IMR-90 (cell line): ENCODE measurements at regions not wholly inside any gene's neighbourhood (a gene's known extent, or its start where the extent isn't known, plus 50 kb on each side); places are given as distances from the start of the nearest gene placed in this dataset.

Source experiments
- ATAC-seq: fragments of 200-7000 bp; cut with Tn5 transposase; 2 replicates; pipeline ENCODE4 v1.9.1; 2020; ENCODE audit warnings: low read depth, mild to moderate bottlenecking, moderate library complexity
- BruUV-seq: library from RNA; stranded (reverse); fragments of 400-500 nt; replicated peaks from 2 replicates; lab custom pipeline; 2021; lab: Mats Ljungman, UMichigan
- CTCF ChIA-PET: fragments of 300-600 bp; formaldehyde crosslinking; extraction: SDS; loops from one replicate; lab custom pipeline; 2021; ENCODE audit warnings: antibody characterized with exemption; lab: Yijun Ruan, JAX
- POLR2A ChIA-PET: fragments of 300-600 bp; sonication (Branson Sonifier 250); formaldehyde crosslinking; loops from one replicate; lab custom pipeline; 2022; ENCODE audit warnings: antibody characterized with exemption; ENCODE audit not compliant: unreplicated experiment; lab: Charles Lee
- DNase-seq: peaks from one replicate; pipeline ENCODE4 v3.0.0; 2013
- H2AFZ ChIP-seq: replicated peaks from 2 replicates; pipeline ENCODE3; 2013; ENCODE audit warnings: low read length, mild to moderate bottlenecking; ENCODE audit not compliant: poor library complexity
- H2AK5ac ChIP-seq: 2 replicates; pipeline ENCODE4 v1.6.1; 2013; ENCODE audit warnings: low read depth, low read length, inconsistent platforms
- H2AK9ac ChIP-seq: replicated peaks from 2 replicates; pipeline ENCODE3; 2013; ENCODE audit warnings: mild to moderate bottlenecking, low read depth, low read length, moderate library complexity; ENCODE audit not compliant: poor library complexity
- H2BK120ac ChIP-seq: 2 replicates; pipeline ENCODE4 v1.6.1; 2013; ENCODE audit warnings: low read depth, low read length, inconsistent platforms
- H2BK15ac ChIP-seq: 3 replicates; pipeline ENCODE4 v1.6.1; 2013; ENCODE audit warnings: low read depth, low read length, inconsistent platforms
- H2BK20ac ChIP-seq: 2 replicates; pipeline ENCODE4 v1.6.1; 2013; ENCODE audit warnings: low read depth, mild to moderate bottlenecking, inconsistent platforms, low read length, moderate library complexity
- H2BK5ac ChIP-seq: 2 replicates; pipeline ENCODE4 v1.6.1; 2013; ENCODE audit warnings: mild to moderate bottlenecking, low read depth, low read length, inconsistent platforms; ENCODE audit not compliant: poor library complexity, severe bottlenecking
- H3K14ac ChIP-seq: replicated peaks from 2 replicates; pipeline ENCODE4 v1.6.1; 2013; ENCODE audit warnings: low read depth, low read length, inconsistent platforms
- H3K18ac ChIP-seq: 2 replicates; pipeline ENCODE4 v1.6.1; 2013; ENCODE audit warnings: low read depth, low read length, control low read depth
- H3K23ac ChIP-seq: 2 replicates; pipeline ENCODE4 v1.6.1; 2013; ENCODE audit warnings: low read depth, low read length, inconsistent platforms
- H3K27ac ChIP-seq: 2 replicates; pipeline ENCODE4 v1.5.1; 2013; ENCODE audit warnings: mild to moderate bottlenecking, control low read depth, low read length; ENCODE audit not compliant: insufficient read depth
- H3K27me3 ChIP-seq: 2 replicates; pipeline ENCODE4 v1.6.1; 2013; ENCODE audit warnings: low read length; ENCODE audit not compliant: control insufficient read depth, insufficient read depth
- H3K36me3 ChIP-seq: 2 replicates; pipeline ENCODE4 v1.6.1; 2013; ENCODE audit warnings: low read length, mixed read lengths; ENCODE audit not compliant: control insufficient read depth, insufficient read depth
- H3K4ac ChIP-seq: 2 replicates; pipeline ENCODE4 v1.6.1; 2013; ENCODE audit warnings: low read depth, low read length, inconsistent platforms
- H3K4me1 ChIP-seq: 2 replicates; pipeline ENCODE4 v1.6.1; 2013; ENCODE audit warnings: low read length, mixed read lengths; ENCODE audit not compliant: control insufficient read depth, insufficient read depth
- H3K4me2 ChIP-seq: 2 replicates; pipeline ENCODE4 v1.6.1; 2013; ENCODE audit warnings: low read depth, mild to moderate bottlenecking, control low read depth, low read length, moderate library complexity
- H3K4me3 ChIP-seq: 2 replicates; pipeline ENCODE4 v1.5.1; 2013; ENCODE audit warnings: low read depth, mild to moderate bottlenecking, control low read depth, low read length, moderate library complexity; ENCODE audit not compliant: insufficient read depth
- H3K56ac ChIP-seq: 2 replicates; pipeline ENCODE4 v1.6.1; 2013; ENCODE audit warnings: low read length, inconsistent platforms; ENCODE audit not compliant: insufficient read depth; ENCODE audit errors: extremely low read depth
- H3K79me1 ChIP-seq, 2 experiments: 2 replicates each; pipeline ENCODE4 v1.6.1; 2013; ENCODE audit warnings: low read length in 2 of 2, inconsistent platforms in 1 of 2, low read depth in 1 of 2
- H3K9ac ChIP-seq: 2 replicates; pipeline ENCODE4 v1.6.1; 2013; ENCODE audit warnings: low read depth, low read length, control low read depth
- H3K9me1 ChIP-seq: 2 replicates; pipeline ENCODE4 v1.6.1; 2013; ENCODE audit warnings: low read length, inconsistent platforms; ENCODE audit not compliant: insufficient read depth
- H3K9me3 ChIP-seq: 2 replicates; pipeline ENCODE4 v1.6.1; 2013; ENCODE audit warnings: low read length; ENCODE audit not compliant: control insufficient read depth, insufficient read depth
- H4K20me1 ChIP-seq: 2 replicates; pipeline ENCODE4 v1.6.1; 2013; ENCODE audit warnings: low read length, inconsistent platforms; ENCODE audit not compliant: insufficient read depth
- H4K5ac ChIP-seq: 2 replicates; pipeline ENCODE4 v1.6.1; 2013; ENCODE audit warnings: mild to moderate bottlenecking, low read depth, low read length, control low read depth
- H4K8ac ChIP-seq, 2 experiments: 2 replicates each; pipeline ENCODE4 v1.6.1; 2013; ENCODE audit warnings: low read depth in 2 of 2, low read length in 2 of 2, control low read depth in 1 of 2, inconsistent platforms in 1 of 2
- H4K91ac ChIP-seq: 2 replicates; pipeline ENCODE4 v1.6.1; 2013; ENCODE audit warnings: low read depth, low read length, inconsistent platforms; ENCODE audit not compliant: insufficient read depth
- BHLHE40 ChIP-seq: fragments of 150-350 bp; IDR thresholded peaks from 2 replicates; pipeline ENCODE4 v1.6.1; 2016; ENCODE audit warnings: mild to moderate bottlenecking, low read depth, low read length
- CEBPB ChIP-seq: IDR thresholded peaks from 2 replicates; pipeline ENCODE4 v1.6.1; 2012; ENCODE audit warnings: low read depth, low read length, improper control_type of control experiment
- FOS ChIP-seq: fragments of 150-350 bp; IDR thresholded peaks from 2 replicates; pipeline ENCODE4 v1.6.1; 2016; ENCODE audit warnings: low read depth, low read length
- MAFK ChIP-seq: IDR thresholded peaks from 2 replicates; pipeline ENCODE4 v1.6.1; 2012; ENCODE audit warnings: low read depth, low read length, improper control_type of control experiment
- MAZ ChIP-seq: IDR thresholded peaks from 2 replicates; pipeline ENCODE4 v1.6.1; 2012; ENCODE audit warnings: low read depth, mild to moderate bottlenecking, low read length, improper control_type of control experiment, moderate library complexity, borderline replicate concordance
- MXI1 ChIP-seq: IDR thresholded peaks from 2 replicates; pipeline ENCODE4 v1.6.1; 2012; ENCODE audit warnings: low read depth, mild to moderate bottlenecking, low read length, moderate library complexity, borderline replicate concordance
- NFE2L2 ChIP-seq: fragments of 150-350 bp; IDR thresholded peaks from 2 replicates; pipeline ENCODE4 v1.6.1; 2016; ENCODE audit warnings: low read depth, mild to moderate bottlenecking, low read length
- POLR2A ChIP-seq: IDR thresholded peaks from 2 replicates; pipeline ENCODE4 v1.6.1; 2012; ENCODE audit warnings: mild to moderate bottlenecking, low read depth, low read length
- RFX5 ChIP-seq: IDR thresholded peaks from 2 replicates; pipeline ENCODE4 v1.8.0; 2012; ENCODE audit warnings: low read depth, mild to moderate bottlenecking, low read length, moderate library complexity
- WGBS, 2 experiments: methylation state at CpG; one replicate each; pipeline versions ENCODE4 v1.1.5 to v1.1.7; 2013; ENCODE audit warnings: missing lambda C conversion rate in 2 of 2; ENCODE audit not compliant: insufficient read length in 1 of 2; ENCODE audit errors: extremely low coverage in 2 of 2; 5-methylcytosine and 5-hydroxymethylcytosine counted together
- dilution Hi-C: fragments of 300-500 bp; cut with HindIII; formaldehyde crosslinking; loops from one replicate; pipeline ENCODE4 v1.14.3; 2018; ENCODE audit warnings: low sequenced_read_pairs; ENCODE audit not compliant: unreplicated experiment
- in situ Hi-C: fragments of 300-500 bp; cut with MboI; formaldehyde crosslinking; loops from 3 replicates; pipeline ENCODE4 v1.14.3; 2019; ENCODE audit warnings: low sequenced_read_pairs, inconsistent platforms, mixed read lengths
- intact Hi-C: fragments of 100-400 bp; cut with micrococcal nuclease; formaldehyde crosslinking; loops from 2 replicates; pipeline ENCODE4 v1.10.0; 2022
- TF ChIP-seq, protein P1 (sequence below): conservative IDR thresholded peaks from 2 replicates; pipeline ENCODE4 v1.5.1; 2012; ENCODE audit warnings: mild to moderate bottlenecking, low read depth, low read length, improper control_type of control experiment
- TF ChIP-seq, protein P2 (sequence below): fragments of 150-350 bp; IDR thresholded peaks from 2 replicates; pipeline ENCODE4 v1.6.1; 2016; ENCODE audit warnings: low read depth, mild to moderate bottlenecking, low read length, moderate library complexity, borderline replicate concordance
- TF ChIP-seq, protein P3 (sequence below): fragments of 150-350 bp; IDR thresholded peaks from 2 replicates; pipeline ENCODE4 v1.6.1; 2017; ENCODE audit warnings: mild to moderate bottlenecking, antibody characterized with exemption, low read length, low read depth

DNA sequence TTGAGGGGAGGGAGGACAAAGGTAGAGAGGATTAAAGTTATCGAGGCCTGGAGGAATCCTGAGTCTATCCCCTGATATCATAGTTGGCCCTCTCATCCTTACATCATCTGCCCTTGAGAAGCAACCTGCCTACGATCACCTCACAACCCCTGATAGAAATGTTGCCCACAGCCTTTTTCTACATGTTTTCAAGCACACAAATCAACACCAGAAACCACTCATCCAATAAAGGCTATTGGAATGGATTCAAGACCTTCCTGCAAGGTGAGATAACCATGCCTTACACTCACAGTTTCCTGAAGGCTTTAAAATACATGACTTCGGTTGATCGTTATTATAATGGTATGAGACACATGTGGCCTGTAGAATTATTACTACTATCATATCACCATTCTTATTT lies 175.7 kb upstream of the EGLN3 start:
- WGBS, 2 experiments: no CpG with 5 or more reads among the region's 4 CpGs
- BruUV-seq: no TSS peak

More for the DNA sequence above, 175.7 kb upstream of the EGLN3 start:
- Histone ChIP-seq H3K9me1 (no peaks in the 10 kb centered on the region), H2BK5ac (no peak overlapping the region), H3K4me3 (no peak overlapping the region), H2BK120ac (no peak overlapping the region), H4K91ac (no peak overlapping the region), H3K23ac (no peak overlapping the region), H2AK9ac (no peak overlapping the region), H4K5ac (no peak overlapping the region), H3K9me3 (no peaks in the 10 kb centered on the region), H3K18ac (no peak overlapping the region), H3K14ac (no peak overlapping the region), H3K27ac (no peak overlapping the region), H3K9ac (no peak overlapping the region), H2AFZ (no peak overlapping the region), H2BK20ac (no peak overlapping the region), H2BK15ac (no peak overlapping the region), H3K4ac (no peak overlapping the region), H3K36me3 (no peaks in the 10 kb centered on the region), H3K79me1 (no peaks in the 10 kb centered on the region), H4K8ac (no peak overlapping the region), H3K56ac (no peak overlapping the region), H4K20me1 (no peaks in the 10 kb centered on the region), H3K27me3 (peaks cover 6% of the 10 kb centered on the region), H2AK5ac (no peak overlapping the region), H3K4me1 (no peaks in the 10 kb centered on the region), H3K4me2 (no peak overlapping the region)
- ATAC-seq (no peak), DNase-seq (no peak)
- dilution Hi-C loops: no loop called here
- CTCF ChIA-PET: interaction anchor here (0.8 kb wide), 1 partner anchor 28 kb away, joined by 3 read pairs; no protein-coding TSS in a partner anchor
- in situ Hi-C loops: no loop called here
- intact Hi-C loops: no loop called here
- TF ChIP-seq, protein P1, sequence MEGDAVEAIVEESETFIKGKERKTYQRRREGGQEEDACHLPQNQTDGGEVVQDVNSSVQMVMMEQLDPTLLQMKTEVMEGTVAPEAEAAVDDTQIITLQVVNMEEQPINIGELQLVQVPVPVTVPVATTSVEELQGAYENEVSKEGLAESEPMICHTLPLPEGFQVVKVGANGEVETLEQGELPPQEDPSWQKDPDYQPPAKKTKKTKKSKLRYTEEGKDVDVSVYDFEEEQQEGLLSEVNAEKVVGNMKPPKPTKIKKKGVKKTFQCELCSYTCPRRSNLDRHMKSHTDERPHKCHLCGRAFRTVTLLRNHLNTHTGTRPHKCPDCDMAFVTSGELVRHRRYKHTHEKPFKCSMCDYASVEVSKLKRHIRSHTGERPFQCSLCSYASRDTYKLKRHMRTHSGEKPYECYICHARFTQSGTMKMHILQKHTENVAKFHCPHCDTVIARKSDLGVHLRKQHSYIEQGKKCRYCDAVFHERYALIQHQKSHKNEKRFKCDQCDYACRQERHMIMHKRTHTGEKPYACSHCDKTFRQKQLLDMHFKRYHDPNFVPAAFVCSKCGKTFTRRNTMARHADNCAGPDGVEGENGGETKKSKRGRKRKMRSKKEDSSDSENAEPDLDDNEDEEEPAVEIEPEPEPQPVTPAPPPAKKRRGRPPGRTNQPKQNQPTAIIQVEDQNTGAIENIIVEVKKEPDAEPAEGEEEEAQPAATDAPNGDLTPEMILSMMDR: no peak
- no peak for TF ChIP-seq FOS
- TF ChIP-seq CEBPB: no peak
- no peak for TF ChIP-seq NFE2L2
- TF ChIP-seq, protein P2, sequence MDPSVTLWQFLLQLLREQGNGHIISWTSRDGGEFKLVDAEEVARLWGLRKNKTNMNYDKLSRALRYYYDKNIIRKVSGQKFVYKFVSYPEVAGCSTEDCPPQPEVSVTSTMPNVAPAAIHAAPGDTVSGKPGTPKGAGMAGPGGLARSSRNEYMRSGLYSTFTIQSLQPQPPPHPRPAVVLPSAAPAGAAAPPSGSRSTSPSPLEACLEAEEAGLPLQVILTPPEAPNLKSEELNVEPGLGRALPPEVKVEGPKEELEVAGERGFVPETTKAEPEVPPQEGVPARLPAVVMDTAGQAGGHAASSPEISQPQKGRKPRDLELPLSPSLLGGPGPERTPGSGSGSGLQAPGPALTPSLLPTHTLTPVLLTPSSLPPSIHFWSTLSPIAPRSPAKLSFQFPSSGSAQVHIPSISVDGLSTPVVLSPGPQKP: no peak
- no peak for TF ChIP-seq MAZ
- no peak for TF ChIP-seq MAFK
- TF ChIP-seq RFX5: no peak
- TF ChIP-seq, protein P3, sequence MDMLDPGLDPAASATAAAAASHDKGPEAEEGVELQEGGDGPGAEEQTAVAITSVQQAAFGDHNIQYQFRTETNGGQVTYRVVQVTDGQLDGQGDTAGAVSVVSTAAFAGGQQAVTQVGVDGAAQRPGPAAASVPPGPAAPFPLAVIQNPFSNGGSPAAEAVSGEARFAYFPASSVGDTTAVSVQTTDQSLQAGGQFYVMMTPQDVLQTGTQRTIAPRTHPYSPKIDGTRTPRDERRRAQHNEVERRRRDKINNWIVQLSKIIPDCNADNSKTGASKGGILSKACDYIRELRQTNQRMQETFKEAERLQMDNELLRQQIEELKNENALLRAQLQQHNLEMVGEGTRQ: no peak
- TF ChIP-seq MXI1: no peak
- TF ChIP-seq BHLHE40: no peak
- TF ChIP-seq POLR2A: no peak
- POLR2A ChIA-PET: no interaction called here
